Inferior parietal cortex (tissue), 1 donor: ENCODE measurements at regions not wholly inside any gene's neighbourhood (a gene's known extent, or its start where the extent isn't known, plus 50 kb on each side); places are given as distances from the start of the nearest gene placed in this dataset.

Experiments used
- DNase-seq: peaks from one replicate; pipeline ENCODE4 v3.0.0-alpha.2; 2016; ENCODE audit errors: extremely low spot score

- no peak for DNase-seq
These were observed 454.1 kb upstream of the ADGRL3 start for GRCh38 chr4:60745800-60746571.

GRCh38 chr4:60750962-60751361, 449.2 kb upstream of the ADGRL3 start:
- no peak for DNase-seq

GRCh38 chr4:60757986-60758680, 442.0 kb upstream of the ADGRL3 start:
- DNase-seq, result no peak

GRCh38 chr4:60759518-60760245, 440.4 kb upstream of the ADGRL3 start:
- DNase-seq, result no peak

GRCh38 chr4:60780874-60781273, 419.3 kb upstream of the ADGRL3 start:
- no peak for DNase-seq

GRCh38 chr4:60790608-60791007, 409.5 kb upstream of the ADGRL3 start:
- DNase-seq, result no peak

- DNase-seq, result no peak
These were observed 405.8 kb upstream of the ADGRL3 start for GRCh38 chr4:60794372-60794771.

GRCh38 chr4:60799214-60799613, 400.9 kb upstream of the ADGRL3 start:
- DNase-seq, result no peak

- DNase-seq, result no peak
These were observed 399.4 kb upstream of the ADGRL3 start for GRCh38 chr4:60800701-60801100.

GRCh38 chr4:60805500-60806313, 394.4 kb upstream of the ADGRL3 start:
- DNase-seq, result peak; percentile 53

GRCh38 chr4:60808726-60809485, 391.2 kb upstream of the ADGRL3 start:
- DNase-seq, result no peak

- DNase-seq, result no peak
These were observed 390.7 kb upstream of the ADGRL3 start for GRCh38 chr4:60809486-60809800.

- DNase-seq, result no peak
These were observed 387.3 kb upstream of the ADGRL3 start for GRCh38 chr4:60812811-60813210.

GRCh38 chr4:60814549-60814948, 385.6 kb upstream of the ADGRL3 start:
- DNase-seq, result no peak

- no peak for DNase-seq
These were observed 382.5 kb upstream of the ADGRL3 start for GRCh38 chr4:60817609-60818008.

GRCh38 chr4:60822986-60823385, 377.1 kb upstream of the ADGRL3 start:
- DNase-seq, result no peak

GRCh38 chr4:60840020-60840419, 360.1 kb upstream of the ADGRL3 start:
- no peak for DNase-seq

- no peak for DNase-seq
These were observed 353.4 kb upstream of the ADGRL3 start for GRCh38 chr4:60846678-60847077.

- DNase-seq, result no peak
These were observed 352.5 kb upstream of the ADGRL3 start for GRCh38 chr4:60847614-60848013.

GRCh38 chr4:60857130-60857753, 342.9 kb upstream of the ADGRL3 start:
- no peak for DNase-seq

- no peak for DNase-seq
These were observed 336.7 kb upstream of the ADGRL3 start for GRCh38 chr4:60863442-60863841.
